Gastroesophageal sphincter (tissue), 4 donors: ENCODE measurements at regions not wholly inside any gene's neighbourhood (a gene's known extent, or its start where the extent isn't known, plus 50 kb on each side); places are given as distances from the start of the nearest gene placed in this dataset.

Source experiments
- ATAC-seq: fragments of 150-250 bp; one replicate; pipeline ENCODE4 v1.9.1; 2016; ENCODE audit warnings: mild to moderate bottlenecking, moderate library complexity
- H3K27ac ChIP-seq, 4 donors: fragments of 200-600 bp; sonication (generic) in 3 of 4; 1 replicate in 3 of 4; 2 replicates in 1 of 4; pipeline ENCODE4 v1.5.1; 2016 to 2019
- H3K27me3 ChIP-seq: fragments of 200-600 bp; sonication (generic); one replicate; pipeline ENCODE4 v1.5.1; 2019
- H3K36me3 ChIP-seq, 2 donors: fragments of 200-600 bp; sonication (generic); one replicate each; pipeline ENCODE4 v1.5.1; 2019; ENCODE audit warnings: control low read depth in 1 of 2
- H3K4me1 ChIP-seq, 3 donors: fragments of 200-600 bp; sonication (generic); 1 replicate in 2 of 3; 2 replicates in 1 of 3; pipeline ENCODE4 v1.5.1; 2016 to 2019; ENCODE audit warnings: control low read depth in 2 of 3
- H3K4me3 ChIP-seq, 2 donors: fragments of 200-600 bp; sonication (generic); one replicate each; pipeline ENCODE4 v1.5.1; 2019; ENCODE audit warnings: mild to moderate bottlenecking in 1 of 2, moderate library complexity in 1 of 2
- H3K9me3 ChIP-seq, 3 donors: fragments of 200-600 bp; sonication (generic); one replicate each; pipeline ENCODE4 v1.5.1; 2017 to 2019; ENCODE audit warnings: control low read depth in 2 of 3
- CTCF ChIP-seq, 4 experiments: fragments of 200-600 bp in 2 of 4; fragments of 450-650 bp in 2 of 4; sonication (generic) in 1 of 4; IDR thresholded peaks; one replicate each; pipeline ENCODE4 v1.5.1; 2017 to 2019; ENCODE audit warnings: antibody characterized with exemption in 4 of 4, mild to moderate bottlenecking in 2 of 4, moderate library complexity in 2 of 4
- EP300 ChIP-seq: sonication (generic); formaldehyde crosslinking; IDR thresholded peaks from one replicate; pipeline ENCODE4 v1.6.1; 2017; ENCODE audit warnings: antibody characterized with exemption, mild to moderate bottlenecking
- POLR2A ChIP-seq, 2 donors: fragments of 450-650 bp; IDR thresholded peaks; one replicate each; pipeline ENCODE4 v1.6.1; 2017; ENCODE audit warnings: antibody characterized with exemption in 2 of 2, mild to moderate bottlenecking in 2 of 2, moderate library complexity in 1 of 2
- POLR2AphosphoS5 ChIP-seq: sonication (generic); formaldehyde crosslinking; IDR thresholded peaks from one replicate; pipeline ENCODE4 v1.6.1; 2017; ENCODE audit warnings: antibody characterized with exemption
- WGBS, 2 donors: methylation state at CpG; one replicate each; pipeline ENCODE4 v1.1.5; 2018; ENCODE audit warnings: low coverage in 1 of 2; 5-methylcytosine and 5-hydroxymethylcytosine counted together

- H3K27ac ChIP-seq: no peak overlapping the region
- no peaks in the 10 kb centered on the region for H3K27me3 ChIP-seq
- TF ChIP-seq CTCF (IDR thresholded peaks at IDR 0.05) (no peak), POLR2A (IDR thresholded peaks at IDR 0.05) (no peak), POLR2AphosphoS5 (no peak), EP300 (no peak)
- H3K36me3 ChIP-seq: no peaks in the 10 kb centered on the region
- no peak overlapping the region for H3K4me3 ChIP-seq
- H3K9me3 ChIP-seq: no peaks in the 10 kb centered on the region
- H3K4me1 ChIP-seq: no peaks in the 10 kb centered on the region
- WGBS, 2 donors: 94 to 98% methylated on average over 3 to 4 of the region's 6 CpGs
- ATAC-seq: no peak
Measured at GRCh38 chr2:220871909-220872308, 700.2 kb downstream of the EPHA4 start.

GRCh38 chr2:220876080-220876824 is 695.9 kb downstream of the EPHA4 start:
- Histone ChIP-seq H3K9me3 (no peaks in the 10 kb centered on the region), H3K27me3 (no peaks in the 10 kb centered on the region), H3K4me1 (no peaks in the 10 kb centered on the region), H3K36me3 (no peaks in the 10 kb centered on the region), H3K4me3 (no peak overlapping the region), H3K27ac (no peak overlapping the region)
- ATAC-seq: no peak
- WGBS, 2 donors: 33 to 39% methylated on average over 2 to 3 of the region's 3 CpGs
- TF ChIP-seq POLR2A (IDR thresholded peaks at IDR 0.05): no peak
- no peak for TF ChIP-seq POLR2AphosphoS5
- no peak for TF ChIP-seq EP300
- TF ChIP-seq CTCF (IDR thresholded peaks at IDR 0.05): no peak

GRCh38 chr2:220877491-220877890 is 694.6 kb downstream of the EPHA4 start:
- Histone ChIP-seq H3K4me3 (no peak overlapping the region), H3K27me3 (no peaks in the 10 kb centered on the region), H3K9me3 (no peaks in the 10 kb centered on the region), H3K4me1 (no peaks in the 10 kb centered on the region), H3K36me3 (no peaks in the 10 kb centered on the region), H3K27ac (no peak overlapping the region)
- WGBS, 2 donors: 76 to 88% methylated on average over 2 of the region's 2 CpGs
- TF ChIP-seq CTCF (IDR thresholded peaks at IDR 0.05) (no peak), POLR2AphosphoS5 (no peak), POLR2A (IDR thresholded peaks at IDR 0.05) (no peak), EP300 (no peak)
- no peak for ATAC-seq

GRCh38 chr2:220877897-220878296 is 694.2 kb downstream of the EPHA4 start:
- Histone ChIP-seq H3K4me3 (no peak overlapping the region), H3K36me3 (no peaks in the 10 kb centered on the region), H3K27me3 (no peaks in the 10 kb centered on the region), H3K9me3 (no peaks in the 10 kb centered on the region), H3K4me1 (no peaks in the 10 kb centered on the region), H3K27ac (no peak overlapping the region)
- TF ChIP-seq POLR2AphosphoS5: no peak
- TF ChIP-seq EP300: no peak
- TF ChIP-seq CTCF (IDR thresholded peaks at IDR 0.05): no peak
- TF ChIP-seq POLR2A (IDR thresholded peaks at IDR 0.05): no peak
- 82 to 86% methylated on average over 4 of the region's 4 CpGs for WGBS, 2 donors
- no peak for ATAC-seq
